PFSK-1 (cell line): ENCODE measurements at regions not wholly inside any gene's neighbourhood (a gene's known extent, or its start where the extent isn't known, plus 50 kb on each side); places are given as distances from the start of the nearest gene placed in this dataset.

Experiments used
- FOXP2 ChIP-seq: optimal IDR thresholded peaks from 2 replicates; pipeline ENCODE3; 2011; ENCODE audit warnings: borderline replicate concordance, control low read depth, inconsistent platforms; ENCODE audit not compliant: insufficient read depth; ENCODE audit errors: extremely low read length, extremely low read depth
- POLR2AphosphoS5 ChIP-seq: IDR thresholded peaks from 2 replicates; pipeline ENCODE4 v1.6.1; 2012; ENCODE audit warnings: low read depth, mild to moderate bottlenecking, control low read depth, low read length, moderate library complexity
- REST ChIP-seq, 2 experiments: IDR thresholded peaks; 2 replicates each; pipeline versions ENCODE4 v1.6.1 to v1.8.0; 2011 to 2012; ENCODE audit warnings: low read depth in 2 of 2, low read length in 2 of 2, control low read depth in 1 of 2, inconsistent platforms in 1 of 2, mild to moderate bottlenecking in 1 of 2, moderate library complexity in 1 of 2; ENCODE audit not compliant: insufficient read depth in 1 of 2
- SIN3A ChIP-seq: IDR thresholded peaks from 2 replicates; pipeline ENCODE4 v1.6.1; 2012; ENCODE audit warnings: mild to moderate bottlenecking, low read length, moderate library complexity, borderline replicate concordance; ENCODE audit not compliant: insufficient read depth
- TAF1 ChIP-seq: IDR thresholded peaks from 2 replicates; pipeline ENCODE4 v1.6.1; 2012; ENCODE audit warnings: low read length, control low read depth, borderline replicate concordance; ENCODE audit not compliant: insufficient read depth

GRCh38 chr16:86199182-86199581, 300.2 kb downstream of the IRF8 start:
- no peak for TF ChIP-seq POLR2AphosphoS5
- TF ChIP-seq REST (IDR thresholded peaks at IDR 0.05; ENCODE audit: insufficient read depth in 1 of 2, low read depth in 2 of 2, low read length in 2 of 2) = no peak
- TF ChIP-seq TAF1 = no peak
- TF ChIP-seq SIN3A = no peak
- TF ChIP-seq FOXP2 = no peak

DNA sequence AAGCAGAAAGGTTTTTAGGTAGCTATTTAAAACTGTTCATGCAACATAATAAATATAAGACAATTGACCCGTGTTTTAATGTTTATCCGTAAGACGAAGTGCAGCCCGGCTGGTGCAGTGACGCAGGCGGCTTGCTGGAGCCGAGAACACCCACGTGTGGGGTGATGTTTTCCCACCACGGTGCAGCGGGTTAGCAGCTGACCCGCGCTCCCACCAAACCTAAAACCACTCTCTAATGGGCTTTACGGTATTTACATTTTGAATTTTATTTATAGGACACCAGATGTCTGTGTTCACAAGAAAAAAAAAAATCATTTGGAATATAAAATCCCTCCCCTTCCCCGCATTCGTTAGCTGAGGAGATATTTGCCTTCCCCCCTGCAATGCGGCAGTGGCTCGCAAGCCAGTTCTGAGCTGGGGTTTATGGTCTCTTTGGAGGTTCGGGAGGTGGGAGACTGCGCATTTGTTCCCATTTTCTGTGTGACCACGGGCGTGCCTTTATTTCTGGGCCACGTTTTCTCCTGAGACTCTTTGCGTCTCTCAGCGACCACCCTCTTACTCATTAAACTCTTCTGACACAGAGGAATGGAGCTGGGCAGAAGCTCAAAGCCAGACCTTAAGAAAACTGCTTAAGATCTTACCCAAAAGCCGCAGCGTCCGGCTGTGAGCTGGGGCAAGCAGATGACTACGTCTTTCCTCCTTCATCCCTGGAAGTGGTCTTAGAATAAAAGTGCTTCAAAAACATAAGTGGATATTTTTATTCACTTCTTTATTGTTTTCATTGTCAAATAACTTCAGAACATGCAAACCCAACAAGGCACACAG, 301.1 kb downstream of the IRF8 start:
- TF ChIP-seq SIN3A (no peak), REST (IDR thresholded peaks at IDR 0.05; ENCODE audit: insufficient read depth in 1 of 2, low read depth in 2 of 2, low read length in 2 of 2) (no peak), FOXP2 (no peak), TAF1 (no peak), POLR2AphosphoS5 (no peak)

- TF ChIP-seq TAF1 = no peak
- TF ChIP-seq SIN3A = no peak
- TF ChIP-seq POLR2AphosphoS5 = no peak
- no peak for TF ChIP-seq REST (IDR thresholded peaks at IDR 0.05; ENCODE audit: insufficient read depth in 1 of 2, low read depth in 2 of 2, low read length in 2 of 2)
- no peak for TF ChIP-seq FOXP2
These were observed 301.8 kb downstream of the IRF8 start for GRCh38 chr16:86200722-86201121.

DNA sequence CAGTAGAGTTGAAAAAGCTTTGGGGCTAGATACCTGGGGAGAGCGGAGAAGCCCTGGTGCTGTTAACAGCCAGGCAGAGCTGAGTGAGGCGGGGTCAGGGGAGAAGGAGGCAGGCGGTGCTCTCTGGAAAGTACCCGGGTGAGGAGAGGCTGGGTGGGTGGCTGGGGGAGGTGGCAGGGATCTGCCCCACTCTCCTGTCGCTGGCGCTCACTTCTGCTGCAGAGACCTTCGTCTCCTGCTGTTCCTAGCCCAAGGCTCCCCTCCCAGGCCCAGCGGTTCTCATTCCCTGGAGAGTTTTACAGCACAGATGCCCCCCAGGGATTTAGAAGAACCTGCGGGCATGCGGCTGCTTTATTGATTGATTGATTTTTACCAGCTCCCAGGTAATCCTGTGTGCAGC, 302.8 kb downstream of the IRF8 start:
- TF ChIP-seq POLR2AphosphoS5 (no peak), REST (IDR thresholded peaks at IDR 0.05; ENCODE audit: insufficient read depth in 1 of 2, low read depth in 2 of 2, low read length in 2 of 2) (no peak), FOXP2 (no peak), SIN3A (no peak), TAF1 (no peak)

DNA sequence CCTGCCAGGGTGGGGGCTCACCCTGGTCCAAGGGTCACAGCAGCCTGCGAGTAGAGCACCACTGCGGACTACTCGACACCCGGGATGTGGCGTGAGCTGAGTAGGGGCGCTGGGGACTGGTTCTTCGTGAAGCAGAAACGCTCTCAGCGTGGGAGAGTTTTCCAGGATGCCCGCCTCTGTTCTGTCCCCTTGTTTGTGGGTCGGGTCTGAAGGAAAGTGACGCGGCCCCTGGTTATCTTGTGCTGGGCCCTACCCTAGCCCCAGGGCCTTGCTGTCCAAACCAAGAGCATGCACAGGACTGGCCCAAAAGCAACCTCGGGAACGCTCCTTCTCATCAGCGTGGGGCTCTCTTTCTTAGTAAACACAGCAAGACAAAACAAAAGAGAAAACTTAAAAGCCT, 303.3 kb downstream of the IRF8 start:
- no peak for TF ChIP-seq TAF1
